GM18519 (cell line): ENCODE measurements at regions not wholly inside any gene's neighbourhood (a gene's known extent, or its start where the extent isn't known, plus 50 kb on each side); places are given as distances from the start of the nearest gene placed in this dataset.

Experiments
- ATAC-seq: cut with Tn5 transposase; IDR thresholded peaks from one replicate; pipeline ENCODE4 v1.9.1; 2021; ENCODE audit warnings: mild to moderate bottlenecking, moderate library complexity; ENCODE audit not compliant: unreplicated experiment, low FRiP score

DNA sequence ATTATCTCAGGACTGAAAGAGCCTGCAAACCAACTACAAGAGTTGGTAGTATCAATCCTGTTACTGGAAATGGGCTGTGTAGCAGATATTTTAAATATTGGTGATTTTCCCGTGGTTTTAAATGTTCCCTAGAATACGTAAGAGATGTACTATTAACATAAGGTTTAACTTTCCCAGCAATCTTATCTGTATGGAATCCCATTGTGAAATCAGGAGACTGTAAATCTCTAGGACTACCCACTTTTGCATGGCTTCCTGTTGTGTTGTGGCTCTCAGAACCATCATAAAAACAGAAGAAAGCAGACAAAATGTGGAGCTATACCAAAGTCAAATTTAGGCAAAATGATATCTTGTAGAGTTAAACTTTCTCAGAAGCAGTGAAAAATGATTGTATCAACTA lies 641.5 kb upstream of the SETBP1 start:
- no peak for ATAC-seq

DNA sequence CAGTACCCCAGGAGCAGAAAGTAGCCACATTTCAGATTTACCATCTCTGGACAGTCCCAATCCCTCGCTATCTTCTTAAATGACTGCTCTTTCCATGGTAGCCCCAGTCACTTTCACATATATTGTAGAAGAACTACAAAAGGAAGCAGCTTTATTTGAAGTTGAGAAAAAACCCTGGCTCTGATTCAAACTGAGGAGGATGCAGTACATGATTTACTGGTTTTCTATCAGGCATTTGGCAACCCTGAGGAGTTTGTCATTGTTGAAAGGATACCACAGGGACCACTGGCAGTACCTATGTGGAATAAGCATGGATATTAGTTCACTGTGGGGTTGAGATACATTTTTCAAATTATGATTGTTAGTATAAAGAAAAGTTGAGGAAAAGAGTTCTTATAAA lies 640.9 kb upstream of the SETBP1 start:
- ATAC-seq, result no peak

DNA sequence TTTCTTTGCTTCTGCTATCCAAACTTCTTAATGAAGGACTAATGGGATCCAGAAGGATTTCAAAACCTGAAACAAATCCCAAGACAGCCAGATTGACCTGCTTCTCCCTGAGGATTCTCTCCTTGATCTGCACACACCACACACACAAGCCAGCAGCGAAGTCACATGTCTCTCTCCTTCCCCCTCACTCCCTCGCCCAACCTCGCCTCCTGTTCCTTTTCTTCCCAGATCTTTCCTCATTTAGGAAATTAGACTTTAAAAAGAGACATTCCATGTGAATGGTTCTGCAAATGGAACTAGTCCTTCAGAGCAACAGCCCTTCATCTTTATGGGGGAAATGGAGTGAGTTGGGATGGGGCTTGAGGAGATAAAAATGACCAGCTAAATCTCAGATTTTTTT lies 639.1 kb upstream of the SETBP1 start:
- no peak for ATAC-seq

DNA sequence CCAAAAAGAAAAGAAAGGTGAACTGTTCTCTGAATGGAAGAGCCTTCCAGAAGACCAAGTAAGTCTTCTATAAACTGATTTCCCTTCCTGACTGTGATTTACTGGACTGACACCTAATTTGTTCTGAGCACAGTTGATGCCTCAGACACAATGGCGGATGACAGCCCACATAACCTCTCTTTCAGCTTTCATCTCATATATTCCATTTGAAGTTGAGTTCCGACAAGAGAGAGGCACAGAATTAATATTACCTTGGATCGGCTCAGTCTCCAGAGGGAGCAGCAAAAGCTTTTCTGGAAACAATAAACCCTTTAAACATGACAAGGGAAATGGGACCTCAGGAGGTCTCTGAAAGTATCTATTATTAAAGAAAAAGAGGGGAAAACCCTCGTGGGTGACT lies 638.7 kb upstream of the SETBP1 start:
- no peak for ATAC-seq

DNA sequence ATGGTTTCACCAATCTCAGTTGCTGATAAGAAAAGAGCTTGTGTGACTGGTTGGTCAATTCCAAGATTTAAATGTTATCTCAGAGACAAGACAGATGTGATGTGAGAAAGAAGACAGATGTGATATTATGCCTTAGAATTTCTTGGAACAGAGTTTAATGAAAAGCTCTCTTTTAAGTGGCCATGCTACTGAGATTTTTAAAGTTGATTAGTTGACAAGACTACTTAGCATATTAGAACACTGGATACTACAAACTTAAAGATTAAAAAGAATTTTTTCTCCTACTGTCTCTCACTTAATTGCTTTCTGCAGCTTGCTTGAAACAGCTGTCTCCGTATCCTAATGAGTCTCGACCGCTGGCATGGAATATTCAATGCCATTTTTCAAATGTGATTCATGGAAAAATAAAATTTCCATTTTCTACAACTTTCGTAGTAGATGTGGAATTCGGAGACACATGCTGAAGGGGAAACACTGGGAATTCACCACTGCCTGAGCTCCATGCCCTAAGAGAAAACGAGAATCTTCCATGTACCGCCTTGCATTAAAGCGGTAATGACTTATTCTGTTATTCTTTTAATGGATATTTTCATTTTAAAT lies 634.2 kb upstream of the SETBP1 start:
- no peak for ATAC-seq

DNA sequence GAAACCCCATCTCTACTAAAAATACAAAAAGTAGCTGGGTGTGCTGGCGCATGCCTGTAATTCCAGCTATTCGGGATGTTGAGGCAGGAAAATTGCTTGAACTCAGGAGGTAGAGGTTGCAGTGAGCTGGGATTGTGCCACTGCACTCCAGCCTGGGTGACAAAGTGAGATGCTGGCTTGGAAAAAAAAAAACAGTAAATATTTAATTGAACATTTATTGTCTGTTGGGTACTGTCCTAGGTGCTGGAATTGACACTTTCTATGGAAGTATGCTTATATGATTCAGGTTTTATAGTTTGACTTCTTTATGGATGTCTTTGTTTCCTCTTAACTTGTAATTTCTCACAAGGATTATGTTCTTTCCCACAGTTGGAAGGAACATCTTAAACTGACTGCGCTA lies 633.1 kb upstream of the SETBP1 start:
- ATAC-seq, result no peak

DNA sequence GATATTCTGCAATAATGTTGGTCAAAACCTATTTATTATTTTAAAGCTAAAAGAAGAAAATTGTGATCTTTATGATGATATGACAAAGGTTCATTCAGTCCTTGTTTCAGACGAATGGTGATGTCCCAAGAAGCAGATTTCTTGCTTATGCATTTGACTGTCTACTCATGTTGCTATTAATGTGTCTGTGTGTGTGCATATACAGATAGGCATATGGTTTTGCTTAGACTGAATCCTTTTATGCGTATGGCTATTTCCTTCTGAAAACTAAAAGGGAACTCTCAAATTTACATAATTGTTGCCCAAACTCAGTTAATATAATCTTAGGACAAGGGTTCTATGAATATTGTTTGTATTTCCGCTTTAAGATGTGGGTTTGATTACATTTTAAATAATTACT lies 632.3 kb upstream of the SETBP1 start:
- no peak for ATAC-seq

DNA sequence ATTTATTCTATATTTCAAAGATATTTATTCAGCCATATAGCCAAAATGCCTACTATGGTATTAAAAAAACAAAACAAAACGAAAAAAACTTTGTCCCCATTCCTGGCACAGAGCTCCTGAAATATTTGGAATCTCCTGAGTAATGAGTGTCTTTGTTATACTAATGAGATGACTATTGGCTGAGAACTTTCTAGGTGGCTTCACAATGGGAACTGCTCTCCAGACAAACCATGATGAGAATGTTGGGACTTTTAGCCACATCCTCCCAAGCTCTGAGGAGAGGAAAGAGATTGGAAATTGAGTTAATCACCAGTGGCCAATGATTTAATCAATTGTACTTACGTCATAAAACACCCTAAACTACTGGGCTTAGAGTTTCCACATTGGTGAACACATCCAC lies 631.8 kb upstream of the SETBP1 start:
- no peak for ATAC-seq

DNA sequence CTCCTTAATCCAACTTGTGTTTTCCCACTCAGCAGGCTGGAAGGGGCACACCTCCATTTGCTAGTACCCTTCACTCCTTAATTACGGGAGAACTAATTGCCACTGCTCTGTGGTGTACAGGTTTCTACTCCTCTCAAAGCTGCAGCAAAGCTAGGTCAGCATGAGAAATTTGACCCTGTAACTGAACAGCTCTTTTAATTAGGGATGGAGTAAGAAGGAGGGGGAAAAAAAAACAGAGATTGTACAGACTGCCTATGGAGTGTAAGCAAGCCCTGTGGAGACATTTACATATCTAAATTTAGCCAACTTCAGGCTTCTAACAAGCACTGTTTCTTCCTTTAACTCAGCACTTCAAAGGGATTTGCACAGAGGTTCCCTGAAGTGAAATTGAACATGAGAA lies 629.7 kb upstream of the SETBP1 start:
- no peak for ATAC-seq

DNA sequence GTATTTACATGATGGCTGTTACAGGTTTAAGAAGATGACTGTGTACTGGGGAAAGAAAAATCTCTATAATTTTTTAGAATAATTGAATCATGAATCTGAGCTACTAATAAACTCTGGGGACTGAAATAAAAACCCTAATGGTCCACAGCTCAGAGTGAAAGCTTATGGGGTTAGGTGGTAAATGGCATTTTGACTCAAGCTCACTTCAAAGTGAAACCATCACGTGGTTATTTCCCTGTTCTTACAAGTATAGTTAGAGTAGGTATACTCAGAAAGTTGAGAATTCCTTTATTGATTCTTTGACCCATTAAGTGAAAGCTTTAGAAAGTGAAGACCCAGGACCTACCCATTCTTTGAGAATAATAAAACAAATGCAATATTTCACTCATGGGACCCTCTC lies 626.2 kb upstream of the SETBP1 start:
- ATAC-seq, result no peak

DNA sequence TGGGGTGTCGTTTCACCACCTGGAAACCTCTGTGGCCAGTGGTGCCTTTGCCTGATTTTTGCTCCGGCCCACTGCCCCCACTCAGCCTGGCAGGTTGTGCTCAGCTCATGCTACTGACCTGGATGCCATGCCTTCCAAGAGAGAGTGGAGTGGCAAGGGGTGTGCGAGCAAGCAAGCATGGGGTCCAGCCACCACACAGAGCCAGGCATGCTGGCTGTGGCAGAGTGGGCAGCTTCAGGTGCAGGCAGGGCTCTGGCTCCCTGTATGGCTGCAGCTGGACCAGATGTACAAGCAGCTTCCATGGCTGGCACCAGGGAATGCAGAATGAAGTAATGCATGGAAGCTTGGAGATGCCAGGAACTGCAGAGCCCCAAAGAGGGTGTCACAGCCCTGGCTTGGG lies 620.5 kb upstream of the SETBP1 start:
- ATAC-seq, result no peak

DNA sequence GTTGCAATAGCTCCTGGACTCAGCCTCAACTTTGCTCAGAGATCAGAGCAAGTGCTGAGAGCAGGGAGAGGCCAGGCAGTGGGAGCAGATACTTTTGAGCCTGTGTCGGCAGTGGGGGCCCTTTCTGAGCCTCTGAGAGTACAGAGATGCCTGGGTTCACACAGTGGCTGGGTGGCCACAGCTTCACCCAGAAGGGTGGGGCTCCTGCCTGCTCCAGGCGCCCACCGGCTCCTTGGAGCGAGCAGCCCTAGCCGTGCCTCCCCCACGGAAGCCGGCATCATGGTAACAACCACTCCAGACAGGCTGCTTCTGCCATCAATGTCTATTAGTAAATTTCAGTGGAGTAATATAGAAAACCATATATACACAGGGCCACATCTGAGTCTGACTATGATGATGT lies 619.2 kb upstream of the SETBP1 start:
- no peak for ATAC-seq

DNA sequence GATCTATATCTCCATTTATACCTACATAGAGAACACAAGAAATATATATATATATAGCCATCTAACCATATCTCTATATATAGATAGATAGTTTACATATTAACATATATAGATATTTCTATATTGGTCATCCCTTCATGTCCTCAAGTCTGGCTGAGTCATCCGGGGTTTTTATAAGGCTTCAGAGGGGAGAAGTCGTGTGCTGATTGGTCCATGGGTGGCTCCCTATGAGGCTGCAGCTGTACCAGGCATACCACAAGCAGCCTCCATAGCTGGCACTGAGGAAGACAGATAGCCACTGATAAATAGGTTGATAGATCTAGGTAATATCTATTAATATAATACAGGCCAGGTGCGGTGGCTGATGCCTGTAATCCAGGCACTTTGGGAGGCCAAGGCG lies 618.3 kb upstream of the SETBP1 start:
- ATAC-seq, result no peak

DNA sequence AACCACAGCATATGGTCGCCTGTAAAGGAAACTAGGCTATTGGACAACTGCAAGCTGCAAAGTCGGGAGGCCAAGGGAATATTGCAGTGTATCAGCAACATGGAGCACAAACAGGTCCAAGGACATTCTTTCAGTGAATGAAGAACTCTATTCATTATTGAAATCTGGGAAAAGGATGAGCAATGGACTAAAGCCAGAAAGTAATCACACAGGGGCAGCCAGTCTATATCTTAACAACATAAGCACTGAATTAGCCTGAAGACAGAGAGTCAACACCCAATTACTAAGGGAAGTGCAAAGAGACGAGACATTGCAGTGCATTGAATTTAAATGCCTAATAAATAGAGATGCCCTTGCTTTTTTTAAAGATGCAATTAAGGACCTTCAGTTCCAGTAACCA lies 615.5 kb upstream of the SETBP1 start:
- ATAC-seq, result no peak

DNA sequence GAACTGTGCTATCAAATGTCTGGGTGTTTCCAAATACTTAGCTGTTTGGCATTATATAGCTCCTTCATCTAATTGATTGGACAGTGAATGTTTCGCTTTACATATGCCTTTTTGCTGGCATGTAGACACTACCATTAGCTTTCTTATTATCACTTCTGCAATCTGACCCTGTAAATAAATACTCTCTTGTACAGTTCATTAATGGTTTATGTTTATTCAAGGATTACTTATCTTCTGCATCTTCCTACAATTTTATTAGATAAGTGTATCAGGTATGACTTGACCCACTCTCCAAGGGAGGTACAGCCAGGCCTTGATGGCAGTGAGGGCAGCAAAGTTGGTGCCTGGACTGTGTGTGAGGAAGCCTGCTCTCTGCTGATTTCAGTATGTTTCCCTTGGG lies 614.1 kb upstream of the SETBP1 start:
- no peak for ATAC-seq

DNA sequence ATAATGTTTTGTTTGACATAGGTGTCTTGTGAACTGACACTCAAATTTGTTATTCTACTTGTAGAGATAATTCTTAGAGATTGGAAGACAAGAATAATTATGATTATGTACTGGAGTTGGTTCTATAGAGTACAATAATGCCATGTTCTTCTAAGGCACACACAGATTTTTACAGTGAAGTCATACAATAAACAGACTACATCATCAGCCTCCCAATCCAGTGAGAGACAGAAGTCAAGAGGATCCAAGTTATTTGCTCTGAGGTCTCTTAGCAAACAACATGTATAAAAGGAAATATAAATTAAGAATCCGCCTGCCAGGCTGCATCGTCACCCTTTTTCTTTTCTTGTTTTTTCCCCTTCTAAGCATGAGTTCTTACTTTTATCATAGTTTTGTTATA lies 613.5 kb upstream of the SETBP1 start:
- ATAC-seq, result no peak

DNA sequence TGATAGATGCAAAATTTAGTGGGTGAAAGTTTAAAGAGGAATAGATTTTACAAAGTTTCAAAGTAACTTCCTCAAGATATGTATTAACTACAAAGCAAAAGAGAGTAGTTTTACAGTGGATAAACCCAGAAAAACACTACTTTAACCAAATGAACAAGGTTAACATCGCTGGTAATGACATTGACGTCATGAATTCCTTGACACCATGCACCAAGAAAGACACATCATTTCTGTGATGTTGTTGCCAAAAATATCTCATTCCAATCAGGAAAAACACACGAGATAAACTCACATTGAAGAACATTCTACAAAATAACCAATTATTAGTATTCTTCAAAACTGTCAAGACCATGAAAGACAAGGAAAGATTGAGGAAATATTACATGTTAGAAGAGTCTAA lies 605.6 kb upstream of the SETBP1 start:
- no peak for ATAC-seq

DNA sequence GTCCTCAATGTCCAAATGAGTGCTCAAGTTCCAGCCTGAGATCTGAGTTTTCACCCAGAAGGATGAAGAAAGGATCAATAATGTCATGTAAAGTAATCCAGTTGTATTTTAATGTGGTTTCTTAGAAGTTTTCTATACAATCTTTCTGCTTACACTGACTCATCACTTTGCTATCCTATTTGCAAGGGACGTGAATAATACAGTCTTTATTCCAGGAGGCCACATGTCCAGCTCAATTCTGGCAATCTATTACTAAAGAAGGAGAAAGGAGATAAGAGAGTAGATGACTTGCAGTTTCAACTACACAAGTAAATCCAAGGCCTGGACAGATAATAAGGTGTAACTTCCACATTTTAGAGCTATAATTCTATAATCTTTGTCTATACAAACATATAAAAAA lies 601.1 kb upstream of the SETBP1 start:
- no peak for ATAC-seq

DNA sequence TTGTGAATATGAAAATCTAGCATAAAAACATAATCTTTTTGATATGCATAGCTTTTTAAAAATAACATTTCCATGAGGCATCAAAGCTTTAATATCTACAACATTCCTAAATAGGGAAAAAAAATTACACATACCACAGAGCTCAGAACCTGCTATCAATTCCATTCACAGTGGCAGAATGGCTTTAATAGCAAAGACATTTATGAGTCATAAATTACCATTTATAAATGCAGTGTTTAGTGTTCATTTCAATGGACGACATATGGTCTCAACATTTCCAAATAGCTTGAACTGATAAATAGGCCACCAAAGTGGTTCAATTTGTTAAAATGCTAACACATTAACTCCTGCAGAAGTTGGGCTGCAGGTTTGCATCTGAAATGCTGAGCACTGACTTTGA lies 600.6 kb upstream of the SETBP1 start:
- no peak for ATAC-seq

DNA sequence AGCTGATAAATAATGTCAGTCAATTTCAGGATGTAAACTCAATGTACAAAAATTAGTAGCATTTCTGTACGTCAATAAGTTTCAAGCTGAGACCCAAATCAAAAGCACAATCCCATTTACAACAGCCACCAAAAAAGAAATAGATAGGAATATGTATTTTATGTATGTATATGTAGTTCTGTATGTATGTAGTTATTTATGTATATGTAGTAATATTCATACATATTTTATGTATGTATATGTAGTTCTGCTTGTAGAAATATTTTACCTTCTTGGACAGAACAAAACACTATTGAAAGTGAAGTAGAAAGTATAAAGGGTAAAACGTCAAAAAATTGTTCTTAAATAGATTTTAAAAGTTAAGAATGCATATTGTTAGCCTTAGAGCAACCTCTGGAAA lies 591.0 kb upstream of the SETBP1 start:
- no peak for ATAC-seq

DNA sequence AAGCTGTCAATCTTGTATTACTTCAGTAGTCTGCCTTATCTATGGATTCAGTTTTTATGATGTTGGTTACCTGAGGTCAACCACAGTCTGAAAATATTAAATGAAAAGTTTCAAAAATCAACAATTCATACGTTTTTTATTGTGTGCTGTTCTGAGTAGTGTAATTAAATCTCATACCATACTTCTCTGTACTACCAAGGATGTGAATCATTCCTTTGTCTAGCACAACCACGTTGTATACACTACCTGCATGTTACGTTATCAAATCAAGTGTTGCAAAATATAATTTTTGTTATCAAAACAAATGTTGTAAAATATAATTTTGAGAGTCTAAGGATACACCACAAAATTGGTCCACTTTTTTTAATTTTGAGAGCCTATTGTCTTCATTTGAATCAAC lies 590.2 kb upstream of the SETBP1 start:
- ATAC-seq, result no peak

DNA sequence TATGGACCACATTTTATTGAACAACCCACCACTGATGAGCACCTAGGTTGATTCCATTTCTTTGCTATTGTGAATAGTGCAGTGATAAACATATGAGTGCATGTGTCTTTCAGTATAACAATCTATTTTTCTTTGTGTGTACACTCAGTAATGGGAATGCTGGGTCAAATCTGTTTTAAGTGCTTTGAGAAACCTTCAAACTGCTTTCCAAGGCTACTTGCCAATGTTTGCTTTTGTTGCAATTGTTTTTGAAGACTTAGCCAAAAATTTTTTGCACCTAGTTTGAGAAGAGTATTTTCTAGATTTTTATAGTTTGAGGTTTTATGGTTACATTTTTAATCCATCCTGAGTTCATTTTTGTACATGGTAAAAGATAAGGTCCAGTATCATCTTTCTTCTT lies 587.4 kb upstream of the SETBP1 start:
- no peak for ATAC-seq

DNA sequence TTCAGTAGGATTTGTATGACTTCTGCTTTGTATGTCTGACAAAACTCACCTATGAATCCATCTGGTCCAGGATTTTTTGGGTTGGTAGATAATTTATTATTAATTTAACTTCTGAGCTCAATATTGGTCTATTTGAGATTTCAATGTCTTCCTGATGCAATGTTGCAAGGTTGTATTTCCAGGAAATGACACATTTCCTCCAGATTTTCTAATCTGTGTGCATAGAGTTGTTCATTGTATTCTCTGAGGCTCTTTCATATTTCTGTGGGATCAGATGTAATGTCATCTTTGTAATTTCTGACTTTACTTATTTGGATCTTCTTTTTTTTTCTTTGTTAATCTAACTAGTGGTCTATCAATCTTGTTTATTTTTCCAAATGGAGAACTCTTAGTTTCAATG lies 584.7 kb upstream of the SETBP1 start:
- no peak for ATAC-seq
